ENCODE measurements at regions not wholly inside any gene's neighbourhood (a gene's known extent, or its start where the extent isn't known, plus 50 kb on each side); places are given as distances from the start of the nearest gene placed in this dataset.

- BruUV-seq (replicated peaks): no TSS peak
- no peak overlapping the region for H3K4me2 ChIP-seq (ENCODE audit: control insufficient read depth, insufficient read depth)
- in situ Hi-C loops (cut with MboI) (no loop called here), intact Hi-C loops (cut with micrococcal nuclease; ENCODE audit: unreplicated experiment) (no loop called here)
- FAIRE-seq (no peak), ATAC-seq (no peak), DNase-seq (ENCODE audit: low read depth, low spot score) (no peak)
- H4K20me1 ChIP-seq (ENCODE audit: control insufficient read depth, insufficient read depth): no peaks in the 10 kb centered on the region
- no peaks in the 10 kb centered on the region for H3K27me3 ChIP-seq (replicated peaks in 1 of 2; ENCODE audit: control insufficient read depth in 2 of 2, insufficient read depth in 2 of 2, low read length in 1 of 2)
- H2AFZ ChIP-seq (ENCODE audit: control insufficient read depth, low read depth, low read length): no peak overlapping the region
- no peak overlapping the region for H3K9ac ChIP-seq (ENCODE audit: control insufficient read depth, insufficient read depth, low read length)
- SMC1A ChIA-PET (ENCODE audit: uncharacterized antibody, unreplicated experiment): no interaction called here
- H3K36me3 ChIP-seq (ENCODE audit: control insufficient read depth in 2 of 2, insufficient read depth in 2 of 2, low read length in 1 of 2): no peaks in the 10 kb centered on the region
- POLR2A ChIA-PET: no interaction called here
- CTCF ChIA-PET: no interaction called here
- no peak overlapping the region for H3K4me3 ChIP-seq
- no peaks in the 10 kb centered on the region for H3K9me3 ChIP-seq (replicated peaks; ENCODE audit: control insufficient read depth, insufficient read depth, low read length)
- no peaks in the 10 kb centered on the region for H3K79me2 ChIP-seq (ENCODE audit: control insufficient read depth, insufficient read depth, low read length)
- no peaks in the 10 kb centered on the region for H3K4me1 ChIP-seq (ENCODE audit: control insufficient read depth, insufficient read depth, low read length)
- no peak overlapping the region for H3K27ac ChIP-seq (ENCODE audit: control insufficient read depth, insufficient read depth)
- RAD21 ChIA-PET (ENCODE audit: unreplicated experiment): no interaction called here
- TF ChIP-seq RAD51 (IDR thresholded peaks at IDR 0.05) (no peak), STAT1 (conservative IDR thresholded peaks at IDR 0.05) (no peak), PML (IDR thresholded peaks at IDR 0.05; ENCODE audit: low read length) (no peak), BCL11A (IDR thresholded peaks at IDR 0.05; ENCODE audit: low read depth, low read length) (no peak), ZBTB11 (CRISPR knock-in tag; IDR thresholded peaks at IDR 0.05) (no peak), JUND (IDR thresholded peaks at IDR 0.05; ENCODE audit: low read depth, low read length) (no peak), YBX1 (IDR thresholded peaks at IDR 0.05) (no peak), YY1 (IDR thresholded peaks at IDR 0.05; ENCODE audit: low read depth, low read length) (no peak), NBN (IDR thresholded peaks at IDR 0.05) (no peak), CUX1 (IDR thresholded peaks at IDR 0.05; ENCODE audit: insufficient replicate concordance, low read depth, low read length) (no peak), TBL1XR1 (IDR thresholded peaks at IDR 0.05; ENCODE audit: low read depth, low read length) (no peak), SIN3A (IDR thresholded peaks at IDR 0.05; ENCODE audit: low read depth, low read length) (no peak), PAX5 (IDR thresholded peaks at IDR 0.05; ENCODE audit: borderline replicate concordance, low read depth, low read length) (no peak), IRF4 (IDR thresholded peaks at IDR 0.05; ENCODE audit: low read depth, low read length) (no peak), MTA3 (IDR thresholded peaks at IDR 0.05; ENCODE audit: borderline replicate concordance, low read length) (no peak), ZNF622 (IDR thresholded peaks at IDR 0.05) (no peak), CHD1 (IDR thresholded peaks at IDR 0.05; ENCODE audit: low read depth, low read length) (no peak), BCLAF1 (IDR thresholded peaks at IDR 0.05) (no peak)
Measured at GRCh38 chr13:61960981-61961380, 545.3 kb upstream of the PCDH20 start.
